ENCODE measurements at regions not wholly inside any gene's neighbourhood (a gene's known extent, or its start where the extent isn't known, plus 50 kb on each side); places are given as distances from the start of the nearest gene placed in this dataset.

DNA sequence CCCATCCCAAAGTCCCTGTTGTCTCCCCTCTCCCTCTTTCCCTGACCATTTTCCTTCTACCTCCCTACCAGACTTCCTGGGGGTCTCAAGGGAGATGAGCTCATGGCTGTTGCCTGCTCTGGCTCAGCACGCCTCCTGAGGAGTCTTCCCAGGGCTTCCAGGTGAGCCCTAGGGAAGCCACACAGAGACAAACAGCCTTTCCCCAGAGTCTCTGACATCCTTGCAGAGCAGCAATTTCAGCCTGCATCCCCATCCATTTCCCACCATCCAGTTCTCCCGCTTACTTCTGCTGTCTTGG lies 189.2 kb upstream of the LINGO1 start:
- no peak overlapping the region for H3K4me3 ChIP-seq (ENCODE audit: low read length)
- no peak for DNase-seq (ENCODE audit: low read depth)
- TF ChIP-seq, protein P1, sequence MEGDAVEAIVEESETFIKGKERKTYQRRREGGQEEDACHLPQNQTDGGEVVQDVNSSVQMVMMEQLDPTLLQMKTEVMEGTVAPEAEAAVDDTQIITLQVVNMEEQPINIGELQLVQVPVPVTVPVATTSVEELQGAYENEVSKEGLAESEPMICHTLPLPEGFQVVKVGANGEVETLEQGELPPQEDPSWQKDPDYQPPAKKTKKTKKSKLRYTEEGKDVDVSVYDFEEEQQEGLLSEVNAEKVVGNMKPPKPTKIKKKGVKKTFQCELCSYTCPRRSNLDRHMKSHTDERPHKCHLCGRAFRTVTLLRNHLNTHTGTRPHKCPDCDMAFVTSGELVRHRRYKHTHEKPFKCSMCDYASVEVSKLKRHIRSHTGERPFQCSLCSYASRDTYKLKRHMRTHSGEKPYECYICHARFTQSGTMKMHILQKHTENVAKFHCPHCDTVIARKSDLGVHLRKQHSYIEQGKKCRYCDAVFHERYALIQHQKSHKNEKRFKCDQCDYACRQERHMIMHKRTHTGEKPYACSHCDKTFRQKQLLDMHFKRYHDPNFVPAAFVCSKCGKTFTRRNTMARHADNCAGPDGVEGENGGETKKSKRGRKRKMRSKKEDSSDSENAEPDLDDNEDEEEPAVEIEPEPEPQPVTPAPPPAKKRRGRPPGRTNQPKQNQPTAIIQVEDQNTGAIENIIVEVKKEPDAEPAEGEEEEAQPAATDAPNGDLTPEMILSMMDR (IDR thresholded peaks at IDR 0.05; ENCODE audit: insufficient read depth, low read depth, low read length, missing control alignments) = no peak

DNA sequence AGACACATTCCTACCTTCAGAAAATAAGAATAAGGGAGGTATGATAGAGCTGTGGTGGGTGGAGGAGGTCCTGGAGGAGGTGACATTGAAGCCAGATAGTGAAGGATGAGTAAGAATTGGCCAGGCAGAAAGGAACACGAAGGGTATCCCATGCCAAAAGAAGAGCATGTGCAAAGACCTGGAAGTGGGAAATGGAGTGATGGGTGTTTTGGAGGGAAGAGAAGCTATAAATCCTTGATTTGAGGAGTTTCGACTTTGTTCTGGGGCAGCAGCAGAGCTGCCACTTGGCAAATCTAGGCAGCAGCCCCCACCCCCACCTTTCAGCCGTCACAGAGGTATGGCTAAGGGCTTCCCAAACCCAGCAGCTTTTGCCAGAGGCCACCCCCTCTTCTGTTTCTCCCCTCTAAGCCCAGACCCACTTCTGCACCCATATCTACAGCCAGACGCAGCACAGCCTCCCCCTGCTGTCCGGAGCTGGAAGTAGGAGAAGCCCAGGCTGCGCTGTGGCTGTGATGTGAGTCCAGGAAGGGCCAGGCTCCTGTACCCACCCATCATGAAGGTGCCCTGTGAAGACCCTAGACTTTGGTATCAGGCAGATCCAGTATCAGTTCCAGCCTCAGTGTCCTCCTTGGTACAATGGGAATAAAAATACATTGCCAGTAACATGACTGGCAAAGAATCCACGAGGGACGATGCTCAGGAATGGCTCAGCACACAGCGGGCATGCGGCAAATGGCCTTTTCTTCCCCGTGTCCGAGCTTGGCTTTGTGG lies 188.7 kb upstream of the LINGO1 start:
- peak; percentile 70 for DNase-seq (ENCODE audit: low read depth)
- TF ChIP-seq, protein P1 (IDR thresholded peaks at IDR 0.05; ENCODE audit: insufficient read depth, low read depth, low read length, missing control alignments) = peak; percentile 86
- no peak overlapping the region for H3K4me3 ChIP-seq (ENCODE audit: low read length)

DNA sequence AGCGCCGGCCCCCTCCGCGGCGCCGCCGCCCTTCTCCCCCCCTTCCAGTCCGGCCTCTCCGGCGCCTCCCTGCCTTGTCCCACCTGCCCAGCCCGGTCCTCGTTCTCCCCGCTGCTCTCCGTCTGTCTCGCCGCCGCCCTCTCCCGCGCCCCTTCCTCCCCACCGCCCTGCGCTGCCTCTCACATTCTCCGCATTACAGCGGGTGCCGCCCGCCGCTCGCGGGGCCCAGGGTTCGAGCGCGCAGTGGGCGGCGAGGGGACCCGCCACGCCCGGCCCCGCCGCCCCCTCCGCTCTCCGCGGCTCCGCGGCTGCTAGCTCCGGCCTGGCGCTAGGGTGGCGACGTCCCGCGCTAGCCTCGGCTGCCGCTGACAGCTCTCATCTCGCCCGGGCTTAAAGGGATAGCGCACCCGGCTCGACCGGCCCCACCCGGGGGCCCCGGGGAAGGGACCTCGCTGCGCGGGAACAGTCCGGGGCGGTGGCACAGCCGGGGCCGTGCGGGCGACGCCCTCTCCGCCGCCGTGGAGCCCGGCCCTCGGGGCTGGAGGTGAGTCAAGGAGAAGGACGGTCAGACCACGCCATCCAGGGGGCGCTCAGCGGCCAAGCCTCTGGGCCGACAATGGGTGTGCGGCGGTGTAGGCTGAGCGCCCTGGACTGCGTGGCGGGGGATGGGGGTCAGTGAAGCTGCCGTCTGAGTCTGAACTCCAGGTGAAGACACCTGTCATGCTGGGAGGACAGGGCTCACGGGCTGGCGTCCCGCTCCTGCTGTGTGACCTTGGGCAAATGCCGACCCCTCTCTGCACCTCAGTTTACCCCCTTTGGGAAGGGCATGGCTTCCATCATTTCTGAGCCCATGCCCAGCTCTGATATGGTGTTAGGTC lies 187.4 kb upstream of the LINGO1 start:
- DNase-seq (ENCODE audit: low read depth) = peak; percentile 18
- TF ChIP-seq, protein P1 (IDR thresholded peaks at IDR 0.05; ENCODE audit: insufficient read depth, low read depth, low read length, missing control alignments) = no peak
- no peak overlapping the region for H3K4me3 ChIP-seq (ENCODE audit: low read length)

DNA sequence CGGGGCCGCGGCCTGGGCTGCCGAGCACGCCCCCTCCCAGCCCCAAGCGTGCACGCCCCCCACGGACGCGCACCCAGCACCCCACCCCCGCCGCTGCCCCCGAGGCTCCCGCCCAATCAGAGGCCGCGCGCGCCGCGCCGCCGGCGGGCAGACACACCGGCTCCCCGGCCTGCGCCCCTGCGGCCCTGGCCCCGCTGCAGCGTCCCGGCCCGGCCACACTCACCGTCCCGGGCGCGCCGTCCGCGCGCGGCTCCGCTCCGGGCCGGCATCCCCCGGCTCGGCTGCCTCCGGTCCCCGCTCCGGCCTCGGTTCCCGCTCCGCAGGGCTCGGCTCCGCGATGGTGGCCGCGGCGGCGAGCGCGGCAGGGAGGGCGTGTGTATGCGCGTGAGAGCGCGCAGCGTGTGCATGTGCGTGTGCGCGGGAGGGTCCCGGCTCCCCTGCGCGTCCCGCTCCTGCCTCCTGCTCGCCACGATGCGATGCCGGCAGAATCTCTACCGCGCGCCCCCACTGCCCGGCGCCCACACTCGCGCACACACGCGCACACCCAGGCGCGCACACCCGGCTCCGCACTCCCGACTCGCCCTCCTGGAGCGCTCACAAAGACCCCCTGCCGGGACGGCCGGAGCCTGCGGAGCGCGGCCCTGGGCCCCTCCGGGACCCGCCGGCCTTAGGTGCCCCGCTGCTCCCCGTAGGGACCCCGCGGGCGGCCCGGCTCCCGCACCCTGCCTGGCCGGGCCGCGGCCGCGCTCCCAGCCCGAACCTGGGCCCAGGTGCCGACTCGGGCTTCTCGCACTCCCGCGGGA lies 186.5 kb upstream of the LINGO1 start:
- TF ChIP-seq, protein P1 (IDR thresholded peaks at IDR 0.05; ENCODE audit: insufficient read depth, low read depth, low read length, missing control alignments) = no peak
- DNase-seq (ENCODE audit: low read depth) = no peak
- no peak overlapping the region for H3K4me3 ChIP-seq (ENCODE audit: low read length)

DNA sequence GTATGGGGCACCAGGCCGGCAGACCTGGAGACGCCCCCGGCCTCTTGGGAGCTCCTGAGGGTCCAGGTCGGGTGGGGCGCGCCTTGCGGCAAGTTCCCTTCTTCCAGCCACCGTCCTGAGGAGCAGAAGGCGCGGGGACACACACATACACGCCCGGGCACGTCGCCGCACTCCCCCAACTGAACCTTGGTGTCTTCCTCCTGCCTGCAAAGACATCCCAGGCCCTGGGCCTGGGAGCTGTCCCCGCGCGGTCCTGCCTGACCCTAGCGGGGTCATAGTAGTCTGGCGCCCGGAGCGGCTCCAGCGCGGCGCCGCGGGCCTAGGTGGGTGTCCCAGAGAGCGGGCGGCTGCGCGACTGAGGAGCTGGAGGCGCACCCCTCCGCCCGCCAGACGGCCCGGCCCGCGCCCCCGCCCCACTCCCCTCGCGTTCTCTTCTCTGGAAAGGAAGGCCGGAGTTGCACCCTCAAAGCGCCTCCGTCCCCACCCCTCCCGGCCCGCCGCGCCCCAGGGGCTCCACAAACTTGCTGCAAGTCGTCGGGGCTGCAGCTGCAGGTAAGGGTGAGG lies 185.9 kb upstream of the LINGO1 start:
- no peak overlapping the region for H3K4me3 ChIP-seq (ENCODE audit: low read length)
- TF ChIP-seq, protein P1 (IDR thresholded peaks at IDR 0.05; ENCODE audit: insufficient read depth, low read depth, low read length, missing control alignments) = no peak
- DNase-seq (ENCODE audit: low read depth) = no peak

DNA sequence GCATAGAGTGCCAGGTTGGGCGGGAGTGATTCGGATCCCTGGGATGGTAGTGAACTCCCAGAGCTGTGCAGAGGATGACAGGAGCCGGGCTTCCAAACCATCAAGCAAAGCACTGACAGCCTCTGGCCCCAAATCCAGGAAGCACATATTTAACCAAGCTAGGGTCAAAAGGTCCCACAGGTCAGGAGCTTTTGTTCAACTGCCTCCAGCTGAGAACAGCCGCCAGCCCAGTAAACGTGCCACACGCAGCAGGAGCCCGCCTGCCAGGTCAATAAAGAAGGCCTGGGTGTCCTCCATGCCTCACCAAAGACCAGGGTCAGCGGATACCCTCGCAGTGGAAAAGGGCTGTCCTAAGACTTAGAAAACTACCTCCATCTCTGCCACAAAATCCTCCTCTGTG lies 184.7 kb upstream of the LINGO1 start:
- TF ChIP-seq, protein P1 (IDR thresholded peaks at IDR 0.05; ENCODE audit: insufficient read depth, low read depth, low read length, missing control alignments) = no peak
- H3K4me3 ChIP-seq (ENCODE audit: low read length) = no peak overlapping the region
- DNase-seq (ENCODE audit: low read depth) = no peak

Data from epithelial cell of esophagus (primary cell).